ENCODE measurements at regions not wholly inside any gene's neighbourhood (a gene's known extent, or its start where the extent isn't known, plus 50 kb on each side); places are given as distances from the start of the nearest gene placed in this dataset.

- H2AFZ ChIP-seq (ENCODE audit: insufficient read depth, low read depth, low read length, poor library complexity, severe bottlenecking) = no peak overlapping the region
- Mint-ChIP-seq H3K9me3 (ENCODE audit: insufficient read depth) (peaks cover 5% of the 10 kb centered on the region), H3K4me1 (no peaks in the 10 kb centered on the region), H3K27me3 (no peaks in the 10 kb centered on the region), H3K27ac (no peak overlapping the region), H3K4me3 (no peak overlapping the region)
- no peak overlapping the region for H3K4me2 ChIP-seq (replicated peaks; ENCODE audit: low read depth, low read length, poor library complexity, severe bottlenecking)
- H3K79me2 ChIP-seq (ENCODE audit: control insufficient read depth, insufficient read depth, low read length) = no peaks in the 10 kb centered on the region
- ChIA-PET POLR2A (no interaction called here), CTCF (no interaction called here)
- H3K9ac ChIP-seq (ENCODE audit: low read length) = no peak overlapping the region
- no peaks in the 10 kb centered on the region for H3K4me1 ChIP-seq (ENCODE audit: control insufficient read depth in 2 of 2, insufficient read depth in 2 of 2, low read length in 2 of 2)
- no peak overlapping the region for H3K4me3 ChIP-seq (ENCODE audit: control extremely low read depth in 1 of 5, extremely low read depth in 1 of 5, insufficient read depth in 1 of 5, low read depth in 2 of 5, low read length in 4 of 5)
- no peaks in the 10 kb centered on the region for H3K9me3 ChIP-seq (ENCODE audit: control extremely low read depth in 1 of 3, control insufficient read depth in 2 of 3, insufficient read depth in 1 of 3, low read length in 2 of 3)
- no peak for ATAC-seq (ENCODE audit: low read depth)
- no peak for TF ChIP-seq EZH2 (IDR thresholded peaks at IDR 0.05; ENCODE audit: borderline replicate concordance, insufficient read depth, low read depth, low read length, poor library complexity, severe bottlenecking)
- no peak for TF ChIP-seq CTCF (IDR thresholded peaks at IDR 0.05)
- no peaks in the 10 kb centered on the region for H3K27me3 ChIP-seq (replicated peaks in 1 of 4; ENCODE audit: control extremely low read depth in 1 of 4, control insufficient read depth in 3 of 4, insufficient read depth in 4 of 4, low read length in 3 of 4)
- H4K20me1 ChIP-seq (ENCODE audit: control insufficient read depth, insufficient read depth, low read length, poor library complexity, severe bottlenecking) = no peaks in the 10 kb centered on the region
- no peaks in the 10 kb centered on the region for H3K36me3 ChIP-seq (replicated peaks in 1 of 2; ENCODE audit: control extremely low read depth in 1 of 2, control insufficient read depth in 1 of 2, extremely low read depth in 1 of 2, insufficient read depth in 2 of 2, low read length in 1 of 2)
- no peak for DNase-seq
- intact Hi-C loops (cut with micrococcal nuclease) = no loop called here
- WGBS (ENCODE audit: insufficient coverage) = 97% methylated on average over 3 of the region's 4 CpGs
- H3K27ac ChIP-seq (ENCODE audit: low read length in 2 of 2) = no peak overlapping the region
Observed at GRCh38 chr13:40863723-40864122, 74.3 kb downstream of the SLC25A15 start.

- H3K4me3 ChIP-seq (ENCODE audit: control extremely low read depth in 1 of 5, extremely low read depth in 1 of 5, insufficient read depth in 1 of 5, low read depth in 2 of 5, low read length in 4 of 5) = no peak overlapping the region
- peak; percentile 53 for DNase-seq
- ATAC-seq (ENCODE audit: low read depth) = no peak
- peaks cover 2 to 22% of the 10 kb centered on the region in 2 experiments for H3K36me3 ChIP-seq (replicated peaks in 1 of 2; ENCODE audit: control extremely low read depth in 1 of 2, control insufficient read depth in 1 of 2, extremely low read depth in 1 of 2, insufficient read depth in 2 of 2, low read length in 1 of 2)
- H4K20me1 ChIP-seq (ENCODE audit: control insufficient read depth, insufficient read depth, low read length, poor library complexity, severe bottlenecking) = no peaks in the 10 kb centered on the region
- Mint-ChIP-seq H3K27ac (no peak overlapping the region), H3K4me1 (no peaks in the 10 kb centered on the region), H3K27me3 (no peaks in the 10 kb centered on the region), H3K4me3 (no peak overlapping the region), H3K9me3 (ENCODE audit: insufficient read depth) (peaks cover 14% of the 10 kb centered on the region)
- H2AFZ ChIP-seq (ENCODE audit: insufficient read depth, low read depth, low read length, poor library complexity, severe bottlenecking) = no peak overlapping the region
- intact Hi-C loops (cut with micrococcal nuclease) = no loop called here
- TF ChIP-seq EZH2 (IDR thresholded peaks at IDR 0.05; ENCODE audit: borderline replicate concordance, insufficient read depth, low read depth, low read length, poor library complexity, severe bottlenecking) (no peak), CTCF (IDR thresholded peaks at IDR 0.05) (no peak)
- no peaks in the 10 kb centered on the region for H3K27me3 ChIP-seq (replicated peaks in 1 of 4; ENCODE audit: control extremely low read depth in 1 of 4, control insufficient read depth in 3 of 4, insufficient read depth in 4 of 4, low read length in 3 of 4)
- H3K9ac ChIP-seq (ENCODE audit: low read length) = no peak overlapping the region
- H3K4me2 ChIP-seq (replicated peaks; ENCODE audit: low read depth, low read length, poor library complexity, severe bottlenecking) = no peak overlapping the region
- peaks cover 4 to 79% (median 77%) of the 10 kb centered on the region in 3 donors for H3K9me3 ChIP-seq (ENCODE audit: control extremely low read depth in 1 of 3, control insufficient read depth in 2 of 3, insufficient read depth in 1 of 3, low read length in 2 of 3)
- H3K27ac ChIP-seq (ENCODE audit: low read length in 2 of 2) = no peak overlapping the region
- peaks cover under 1% of the 10 kb centered on the region for H3K79me2 ChIP-seq (ENCODE audit: control insufficient read depth, insufficient read depth, low read length)
- CTCF ChIA-PET = no interaction called here
- POLR2A ChIA-PET = no interaction called here
- no CpG with 5 or more reads among the region's 5 CpGs for WGBS (ENCODE audit: insufficient coverage)
- H3K4me1 ChIP-seq (ENCODE audit: control insufficient read depth in 2 of 2, insufficient read depth in 2 of 2, low read length in 2 of 2) = no peaks in the 10 kb centered on the region
Observed at GRCh38 chr13:40874138-40874779, 84.8 kb downstream of the SLC25A15 start.
